ENCODE measurements at regions not wholly inside any gene's neighbourhood (a gene's known extent, or its start where the extent isn't known, plus 50 kb on each side); places are given as distances from the start of the nearest gene placed in this dataset.

DNA sequence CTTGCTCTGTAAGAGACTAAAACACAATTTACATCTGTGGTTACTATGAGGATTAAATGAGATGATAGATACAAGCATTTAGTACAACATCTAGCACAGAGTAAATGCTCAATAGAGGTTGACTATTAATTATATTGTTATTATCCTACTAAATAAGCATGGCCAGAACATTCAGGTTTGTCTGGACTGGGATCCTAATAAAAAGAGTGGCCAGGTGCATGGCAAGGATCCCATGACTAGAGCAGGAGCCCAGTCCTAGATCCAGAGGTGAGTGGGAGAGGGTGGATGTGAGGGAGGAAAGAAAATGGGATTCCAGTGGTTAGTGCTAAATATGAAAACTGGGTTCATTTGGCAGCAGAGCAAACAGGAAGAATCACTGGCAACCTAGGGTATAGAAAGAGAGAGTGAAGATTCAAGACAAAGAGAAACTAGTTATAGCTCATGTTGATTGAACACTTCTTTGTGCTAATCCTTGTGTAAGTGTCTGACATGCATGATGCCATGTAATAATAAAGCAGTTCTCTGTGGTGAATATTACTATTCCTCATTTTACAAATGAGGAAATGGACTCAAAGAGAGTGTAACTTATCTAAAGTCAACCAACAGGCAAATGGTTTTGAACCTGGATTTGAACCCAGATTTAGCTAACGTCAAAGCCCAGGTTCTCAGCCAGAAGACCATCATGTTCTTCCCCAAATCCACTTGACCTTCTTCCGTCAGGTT, 71.1 kb upstream of the FGGY start:
- H3K9me1 ChIP-seq (ENCODE audit: control insufficient read depth, extremely low read depth, insufficient read depth, low read length), result no peaks in the 10 kb centered on the region
- no peaks in the 10 kb centered on the region for H3K36me3 ChIP-seq (ENCODE audit: control insufficient read depth in 2 of 2, extremely low read depth in 1 of 2, insufficient read depth in 2 of 2, low read length in 2 of 2)
- no peak overlapping the region for H3K9ac ChIP-seq (ENCODE audit: control insufficient read depth, extremely low read depth, insufficient read depth, low read length)
- no peak overlapping the region for H2AFZ ChIP-seq (ENCODE audit: control insufficient read depth, low read length)
- no peak overlapping the region for H3K4me3 ChIP-seq (ENCODE audit: control insufficient read depth in 2 of 3, extremely low read depth in 1 of 3, insufficient read depth in 2 of 3, low read depth in 1 of 3, low read length in 3 of 3)
- H3K27me3 ChIP-seq (ENCODE audit: control insufficient read depth, extremely low read depth, insufficient read depth, low read length), result no peaks in the 10 kb centered on the region
- no peak for DNase-seq (ENCODE audit: low read depth, low spot score)
- TF ChIP-seq, protein P1, sequence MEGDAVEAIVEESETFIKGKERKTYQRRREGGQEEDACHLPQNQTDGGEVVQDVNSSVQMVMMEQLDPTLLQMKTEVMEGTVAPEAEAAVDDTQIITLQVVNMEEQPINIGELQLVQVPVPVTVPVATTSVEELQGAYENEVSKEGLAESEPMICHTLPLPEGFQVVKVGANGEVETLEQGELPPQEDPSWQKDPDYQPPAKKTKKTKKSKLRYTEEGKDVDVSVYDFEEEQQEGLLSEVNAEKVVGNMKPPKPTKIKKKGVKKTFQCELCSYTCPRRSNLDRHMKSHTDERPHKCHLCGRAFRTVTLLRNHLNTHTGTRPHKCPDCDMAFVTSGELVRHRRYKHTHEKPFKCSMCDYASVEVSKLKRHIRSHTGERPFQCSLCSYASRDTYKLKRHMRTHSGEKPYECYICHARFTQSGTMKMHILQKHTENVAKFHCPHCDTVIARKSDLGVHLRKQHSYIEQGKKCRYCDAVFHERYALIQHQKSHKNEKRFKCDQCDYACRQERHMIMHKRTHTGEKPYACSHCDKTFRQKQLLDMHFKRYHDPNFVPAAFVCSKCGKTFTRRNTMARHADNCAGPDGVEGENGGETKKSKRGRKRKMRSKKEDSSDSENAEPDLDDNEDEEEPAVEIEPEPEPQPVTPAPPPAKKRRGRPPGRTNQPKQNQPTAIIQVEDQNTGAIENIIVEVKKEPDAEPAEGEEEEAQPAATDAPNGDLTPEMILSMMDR (optimal IDR thresholded peaks at IDR 0.05 in 1 of 3, IDR thresholded peaks at IDR 0.05 in 1 of 3, conservative IDR thresholded peaks at IDR 0.05 in 1 of 3; ENCODE audit: extremely low read depth in 1 of 3, insufficient read depth in 2 of 3, low read length in 3 of 3), result no peak
- no peak for TF ChIP-seq EZH2 (IDR thresholded peaks at IDR 0.05; ENCODE audit: low read length)
- no peaks in the 10 kb centered on the region for H4K20me1 ChIP-seq (ENCODE audit: control insufficient read depth, extremely low read depth, insufficient read depth, low read length)
- H3K27ac ChIP-seq (ENCODE audit: control insufficient read depth, insufficient read depth, low read length), result no peak overlapping the region
- H3K4me2 ChIP-seq (ENCODE audit: control insufficient read depth, extremely low read depth, insufficient read depth, low read depth, low read length), result no peak overlapping the region
- FAIRE-seq, result no peak
- no peaks in the 10 kb centered on the region for H3K9me3 ChIP-seq (ENCODE audit: control insufficient read depth, low read depth, low read length)
- H3K79me2 ChIP-seq (ENCODE audit: control insufficient read depth, insufficient read depth, low read length), result no peaks in the 10 kb centered on the region
- dilution Hi-C loops (cut with MboI; ENCODE audit: extremely low pct_ligation_motif_present, low sequenced_read_pairs), result no loop called here
- no peaks in the 10 kb centered on the region for H3K4me1 ChIP-seq (ENCODE audit: control insufficient read depth, extremely low read depth, insufficient read depth, low read length)

DNA sequence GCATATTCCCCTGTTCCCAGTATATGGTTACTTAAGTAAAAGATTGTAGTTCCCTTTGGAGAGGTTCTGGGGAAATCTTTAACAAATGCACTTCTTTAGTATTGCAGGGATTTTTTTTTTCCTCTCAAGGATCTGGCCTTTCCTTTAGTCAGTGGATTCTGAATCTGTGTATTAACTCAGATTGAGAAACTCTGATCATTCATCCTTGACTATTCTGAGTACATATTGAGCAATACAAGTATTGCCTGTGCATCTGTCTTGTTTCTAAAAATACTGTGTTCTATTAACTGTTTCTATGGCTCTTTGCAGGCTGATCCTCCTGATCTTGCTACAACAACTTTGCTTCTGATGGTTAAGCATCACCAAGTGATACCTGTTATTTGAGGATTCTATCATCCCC, 67.8 kb upstream of the FGGY start:
- no peak for TF ChIP-seq EZH2 (IDR thresholded peaks at IDR 0.05; ENCODE audit: low read length)
- TF ChIP-seq, protein P1 (optimal IDR thresholded peaks at IDR 0.05 in 1 of 3, IDR thresholded peaks at IDR 0.05 in 1 of 3, conservative IDR thresholded peaks at IDR 0.05 in 1 of 3; ENCODE audit: extremely low read depth in 1 of 3, insufficient read depth in 2 of 3, low read length in 3 of 3), result no peak
- FAIRE-seq, result no peak
- no peak overlapping the region for H2AFZ ChIP-seq (ENCODE audit: control insufficient read depth, low read length)
- H4K20me1 ChIP-seq (ENCODE audit: control insufficient read depth, extremely low read depth, insufficient read depth, low read length), result no peaks in the 10 kb centered on the region
- H3K27ac ChIP-seq (ENCODE audit: control insufficient read depth, insufficient read depth, low read length), result no peak overlapping the region
- no peaks in the 10 kb centered on the region for H3K4me1 ChIP-seq (ENCODE audit: control insufficient read depth, extremely low read depth, insufficient read depth, low read length)
- DNase-seq (ENCODE audit: low read depth, low spot score), result no peak
- H3K4me2 ChIP-seq (ENCODE audit: control insufficient read depth, extremely low read depth, insufficient read depth, low read depth, low read length), result no peak overlapping the region
- no peaks in the 10 kb centered on the region for H3K36me3 ChIP-seq (ENCODE audit: control insufficient read depth in 2 of 2, extremely low read depth in 1 of 2, insufficient read depth in 2 of 2, low read length in 2 of 2)
- H3K9me1 ChIP-seq (ENCODE audit: control insufficient read depth, extremely low read depth, insufficient read depth, low read length), result no peaks in the 10 kb centered on the region
- no peaks in the 10 kb centered on the region for H3K27me3 ChIP-seq (ENCODE audit: control insufficient read depth, extremely low read depth, insufficient read depth, low read length)
- no peaks in the 10 kb centered on the region for H3K9me3 ChIP-seq (ENCODE audit: control insufficient read depth, low read depth, low read length)
- dilution Hi-C loops (cut with MboI; ENCODE audit: extremely low pct_ligation_motif_present, low sequenced_read_pairs), result no loop called here
- H3K4me3 ChIP-seq (ENCODE audit: control insufficient read depth in 2 of 3, extremely low read depth in 1 of 3, insufficient read depth in 2 of 3, low read depth in 1 of 3, low read length in 3 of 3), result no peak overlapping the region
- H3K79me2 ChIP-seq (ENCODE audit: control insufficient read depth, insufficient read depth, low read length), result no peaks in the 10 kb centered on the region
- H3K9ac ChIP-seq (ENCODE audit: control insufficient read depth, extremely low read depth, insufficient read depth, low read length), result no peak overlapping the region
